DND-41 (cell line): ENCODE measurements at regions not wholly inside any gene's neighbourhood (a gene's known extent, or its start where the extent isn't known, plus 50 kb on each side); places are given as distances from the start of the nearest gene placed in this dataset.

ENCODE experiments used
- EZH2 ChIP-seq: IDR thresholded peaks from 3 replicates; pipeline ENCODE4 v1.6.1; 2012; ENCODE audit warnings: borderline replicate concordance, low read depth, mild to moderate bottlenecking, moderate library complexity, low read length, inconsistent platforms; ENCODE audit not compliant: severe bottlenecking
- TF ChIP-seq, protein P1 (sequence below): IDR thresholded peaks from 2 replicates; pipeline ENCODE4 v1.5.1; 2012; ENCODE audit warnings: borderline replicate concordance, low read length, moderate library complexity, mild to moderate bottlenecking; ENCODE audit not compliant: poor library complexity, severe bottlenecking; ENCODE audit errors: extremely low read depth

DNA sequence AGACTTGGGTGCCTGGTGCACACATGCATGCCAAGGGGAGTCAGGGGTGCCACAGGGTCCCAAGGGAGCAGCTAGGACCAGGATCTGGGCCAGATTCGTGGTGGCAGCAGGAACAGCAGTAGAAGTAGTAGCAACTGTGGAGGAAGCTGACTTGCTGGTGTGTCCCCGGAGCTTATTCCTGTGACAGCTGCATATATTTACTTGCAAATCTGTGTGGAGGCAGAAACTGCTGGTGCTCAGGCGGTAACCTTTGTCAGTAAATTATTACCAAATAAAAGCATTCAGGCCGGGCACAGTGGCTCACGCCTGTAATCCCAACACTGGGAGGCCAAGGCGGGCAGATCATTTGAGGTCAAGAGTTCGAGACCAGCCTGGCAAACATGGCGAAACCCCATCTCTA is 67.4 kb upstream of the RAB18 start:
- TF ChIP-seq, protein P1, sequence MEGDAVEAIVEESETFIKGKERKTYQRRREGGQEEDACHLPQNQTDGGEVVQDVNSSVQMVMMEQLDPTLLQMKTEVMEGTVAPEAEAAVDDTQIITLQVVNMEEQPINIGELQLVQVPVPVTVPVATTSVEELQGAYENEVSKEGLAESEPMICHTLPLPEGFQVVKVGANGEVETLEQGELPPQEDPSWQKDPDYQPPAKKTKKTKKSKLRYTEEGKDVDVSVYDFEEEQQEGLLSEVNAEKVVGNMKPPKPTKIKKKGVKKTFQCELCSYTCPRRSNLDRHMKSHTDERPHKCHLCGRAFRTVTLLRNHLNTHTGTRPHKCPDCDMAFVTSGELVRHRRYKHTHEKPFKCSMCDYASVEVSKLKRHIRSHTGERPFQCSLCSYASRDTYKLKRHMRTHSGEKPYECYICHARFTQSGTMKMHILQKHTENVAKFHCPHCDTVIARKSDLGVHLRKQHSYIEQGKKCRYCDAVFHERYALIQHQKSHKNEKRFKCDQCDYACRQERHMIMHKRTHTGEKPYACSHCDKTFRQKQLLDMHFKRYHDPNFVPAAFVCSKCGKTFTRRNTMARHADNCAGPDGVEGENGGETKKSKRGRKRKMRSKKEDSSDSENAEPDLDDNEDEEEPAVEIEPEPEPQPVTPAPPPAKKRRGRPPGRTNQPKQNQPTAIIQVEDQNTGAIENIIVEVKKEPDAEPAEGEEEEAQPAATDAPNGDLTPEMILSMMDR, result no peak
- TF ChIP-seq EZH2, result no peak
